Superior temporal gyrus (tissue), 1 donor: ENCODE measurements at regions not wholly inside any gene's neighbourhood (a gene's known extent, or its start where the extent isn't known, plus 50 kb on each side); places are given as distances from the start of the nearest gene placed in this dataset.
A peak's percentile ranks its signal among the peaks of the same experiment; 100 is the strongest.
"Not testable (repeated sequence)": the region's sequence is repeated elsewhere in the genome, so short reads cannot be mapped to it uniquely, and the experiment has no call there.

Experiments
- DNase-seq: peaks from one replicate; pipeline ENCODE4 v3.0.0-alpha.2; 2016; ENCODE audit errors: extremely low spot score

DNA sequence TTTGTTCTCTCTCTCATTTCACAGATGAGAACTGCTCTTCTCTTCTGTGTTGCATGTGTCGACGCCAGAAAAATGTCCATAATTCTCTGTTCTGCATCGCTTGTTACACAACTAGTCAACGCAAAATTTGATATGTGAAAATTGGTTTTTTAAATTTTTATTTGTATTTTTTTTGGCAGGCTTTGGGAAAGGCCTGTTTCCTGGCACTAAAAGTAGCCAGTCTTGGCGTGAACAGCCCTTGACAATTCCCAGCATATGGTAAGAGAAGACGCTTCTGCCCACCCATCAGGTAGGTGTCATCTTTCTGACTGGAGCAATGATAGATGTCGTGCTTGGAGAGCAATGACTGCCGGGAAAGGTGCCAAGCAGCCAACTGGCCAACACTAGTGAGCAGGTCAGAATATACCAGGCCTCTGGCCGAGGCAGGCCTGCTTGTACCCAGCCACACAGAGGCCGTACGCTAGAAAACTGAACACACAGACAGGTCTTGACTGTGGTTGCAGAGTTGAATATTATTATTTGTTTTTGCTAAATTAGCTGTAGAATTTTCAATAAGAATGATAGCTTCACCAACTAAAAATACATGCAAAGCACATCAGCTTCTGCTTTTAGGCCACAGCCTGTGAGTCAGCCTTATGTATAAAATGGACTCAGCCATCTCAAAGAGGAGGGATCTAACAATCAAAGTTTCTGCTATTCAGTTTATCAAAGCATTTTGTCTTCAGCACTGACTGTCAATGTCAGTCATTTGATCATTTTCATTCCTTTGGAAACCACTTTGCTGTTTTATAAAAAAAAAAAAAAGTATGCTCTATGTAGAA lies 837.5 kb downstream of the MCTP2 start:
- DNase-seq = peak; percentile 11

DNA sequence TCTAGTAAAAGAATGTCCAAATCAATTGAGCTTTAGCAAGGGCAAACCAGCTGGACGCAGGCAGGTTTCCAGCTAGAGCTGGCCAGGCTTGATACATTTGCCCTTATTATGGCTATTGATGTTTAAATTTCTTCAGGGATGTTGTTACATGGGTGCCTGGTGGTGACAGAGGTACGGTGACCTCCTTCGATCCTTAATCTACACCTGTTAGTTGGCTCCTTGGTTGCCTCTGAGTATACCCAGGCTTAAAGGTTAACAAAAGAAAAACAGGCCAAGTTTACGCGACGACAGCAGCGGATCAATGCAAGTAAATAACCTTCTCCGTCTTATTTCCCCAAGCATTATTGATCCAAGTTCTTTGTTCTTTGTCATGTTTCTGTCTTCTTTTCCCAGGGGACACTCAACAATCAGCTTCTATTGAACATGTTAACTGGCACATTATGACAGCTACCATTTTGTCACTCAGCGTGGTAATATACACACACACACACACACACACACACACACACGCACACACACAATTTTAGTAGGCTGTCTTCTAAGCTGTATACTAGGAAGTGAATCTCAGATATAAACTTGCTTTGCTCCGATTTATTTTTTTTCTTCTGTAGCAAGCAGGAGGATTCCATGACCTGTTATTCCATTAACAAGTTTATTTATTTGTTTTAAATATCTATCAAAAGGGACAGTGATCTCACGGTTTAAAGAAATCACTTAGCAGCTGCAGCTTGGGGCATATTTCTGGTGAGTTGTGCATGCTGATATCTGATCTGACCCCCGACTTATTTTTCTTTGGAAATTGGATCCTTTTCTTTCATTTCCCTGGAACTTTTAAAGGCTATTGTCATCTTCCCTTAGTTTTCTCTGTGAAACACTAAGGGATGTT lies 844.7 kb downstream of the MCTP2 start:
- no peak for DNase-seq

GRCh38 chr15:95076678-95076990 lies 845.3 kb downstream of the MCTP2 start:
- no peak for DNase-seq

- DNase-seq = no peak
Observed at GRCh38 chr15:95078003-95078402, 846.6 kb downstream of the MCTP2 start.

- not testable (repeated sequence) for DNase-seq
Observed at GRCh38 chr15:95080228-95080627, 848.9 kb downstream of the MCTP2 start.

- DNase-seq = no peak
Observed at GRCh38 chr15:95085056-95085455, 853.7 kb downstream of the MCTP2 start.

DNA sequence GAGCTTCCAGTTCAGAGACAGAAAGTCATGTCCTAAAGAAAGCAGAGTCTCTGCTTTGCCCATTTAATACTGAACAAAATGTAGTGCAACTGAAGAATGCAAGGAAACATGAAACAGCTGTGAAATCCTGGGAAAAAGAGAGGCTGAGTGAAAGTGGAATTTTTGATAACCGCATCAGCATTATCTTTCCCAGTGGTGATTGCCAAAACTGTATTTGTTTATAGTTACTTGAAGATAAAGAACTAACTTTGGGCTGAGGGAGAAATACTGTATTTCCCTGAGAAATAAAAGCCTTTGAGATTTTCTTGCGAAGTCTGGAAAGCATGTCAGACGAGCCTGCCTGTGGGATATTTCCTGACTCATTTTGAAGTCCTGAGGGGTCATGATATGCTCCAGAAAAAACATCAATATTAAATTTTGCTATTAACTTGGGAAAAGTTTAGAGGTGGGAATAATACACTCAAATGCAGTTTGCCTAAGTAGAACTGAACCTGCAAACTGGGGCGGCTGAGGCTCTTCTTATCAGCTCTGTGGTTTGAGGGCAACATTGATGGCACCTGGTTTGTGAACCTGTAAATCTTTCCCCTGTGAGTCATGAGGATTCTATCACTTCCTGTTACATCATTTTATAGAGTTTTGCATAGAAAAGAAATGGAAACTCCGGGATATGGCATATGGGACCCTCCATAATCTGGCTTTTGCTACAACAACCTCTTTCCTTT lies 855.3 kb downstream of the MCTP2 start:
- no peak for DNase-seq

- no peak for DNase-seq
Observed at GRCh38 chr15:95087253-95087609, 855.9 kb downstream of the MCTP2 start.

DNA sequence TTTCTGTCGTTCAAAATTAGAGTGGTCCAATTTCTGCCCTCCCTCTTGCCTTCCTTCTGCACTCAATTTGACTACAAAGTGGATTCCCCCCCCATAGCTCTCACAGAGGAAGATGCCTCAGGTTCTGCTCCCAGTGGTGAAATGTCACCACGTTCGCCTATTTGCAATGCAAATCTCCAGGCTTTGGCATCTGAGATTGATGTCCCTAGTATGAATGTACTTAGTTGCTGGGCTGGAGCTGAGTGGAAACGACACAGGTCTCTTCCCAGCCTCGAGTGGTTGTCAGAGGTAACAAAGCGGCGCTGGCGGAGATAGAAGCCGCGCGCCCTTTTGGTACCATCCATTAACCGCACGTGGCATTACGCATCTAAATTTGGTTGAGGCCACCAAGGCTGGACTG lies 860.1 kb downstream of the MCTP2 start:
- no peak for DNase-seq

- no peak for DNase-seq
Observed at GRCh38 chr15:95095250-95095649, 863.9 kb downstream of the MCTP2 start.

GRCh38 chr15:95096651-95097050 lies 865.3 kb downstream of the MCTP2 start:
- DNase-seq = no peak

DNA sequence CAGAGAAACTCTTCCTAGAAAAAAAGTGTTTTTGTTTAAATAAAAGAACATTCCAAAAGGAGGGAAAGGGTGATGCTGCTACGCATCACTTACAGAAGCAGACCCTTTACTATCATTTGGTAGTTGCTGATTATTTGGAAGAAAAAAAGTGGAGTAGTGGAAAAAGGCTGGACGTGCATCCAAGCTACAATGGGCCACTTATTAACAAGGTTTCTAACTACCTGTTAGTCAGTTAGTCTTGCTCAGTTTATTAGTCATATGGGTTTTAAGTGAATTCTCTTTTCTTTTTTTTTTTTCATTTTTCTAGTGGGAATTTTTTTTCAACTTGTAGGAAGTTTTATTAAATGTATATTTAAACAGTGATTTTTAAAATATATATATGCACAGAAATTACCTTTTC lies 866.0 kb downstream of the MCTP2 start:
- no peak for DNase-seq

DNA sequence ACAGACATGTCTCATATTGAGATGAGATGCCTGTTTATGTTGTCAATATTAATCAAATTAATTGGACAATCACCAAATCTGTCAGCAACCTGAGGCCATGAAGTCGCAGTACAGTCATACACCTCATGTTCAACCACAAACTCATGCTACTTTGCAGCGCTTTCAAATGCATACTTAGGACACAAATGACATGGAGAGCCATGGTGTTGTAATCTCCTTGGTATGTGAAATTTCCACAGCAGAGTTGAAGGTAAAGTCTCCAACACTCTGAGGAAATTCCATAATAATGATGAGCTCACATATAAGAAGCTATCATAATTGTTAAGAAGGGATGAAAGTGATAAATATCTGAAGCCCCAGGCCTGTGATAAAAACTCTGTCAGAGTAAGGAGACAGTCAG lies 873.9 kb downstream of the MCTP2 start:
- DNase-seq = no peak

DNA sequence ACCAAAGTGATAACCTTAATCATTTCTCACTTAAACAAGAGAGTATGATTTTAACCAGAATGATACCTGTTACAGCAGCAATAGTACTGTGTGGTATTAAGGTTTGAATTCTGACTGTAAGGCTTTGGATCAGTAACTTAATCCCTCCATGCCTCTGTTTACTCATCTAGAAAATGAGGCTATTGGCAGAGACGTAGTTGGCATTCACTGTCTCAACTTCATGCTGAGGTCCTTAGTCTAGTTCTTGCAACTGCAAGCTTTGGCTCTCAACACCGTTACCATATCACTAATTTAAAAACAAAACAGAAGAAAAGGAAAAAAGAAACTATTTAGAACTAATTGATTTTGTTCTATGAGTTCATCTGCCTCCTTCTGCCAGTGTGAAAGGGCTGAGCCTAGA lies 875.4 kb downstream of the MCTP2 start:
- no peak for DNase-seq

GRCh38 chr15:95108673-95109072 lies 877.3 kb downstream of the MCTP2 start:
- DNase-seq = no peak

DNA sequence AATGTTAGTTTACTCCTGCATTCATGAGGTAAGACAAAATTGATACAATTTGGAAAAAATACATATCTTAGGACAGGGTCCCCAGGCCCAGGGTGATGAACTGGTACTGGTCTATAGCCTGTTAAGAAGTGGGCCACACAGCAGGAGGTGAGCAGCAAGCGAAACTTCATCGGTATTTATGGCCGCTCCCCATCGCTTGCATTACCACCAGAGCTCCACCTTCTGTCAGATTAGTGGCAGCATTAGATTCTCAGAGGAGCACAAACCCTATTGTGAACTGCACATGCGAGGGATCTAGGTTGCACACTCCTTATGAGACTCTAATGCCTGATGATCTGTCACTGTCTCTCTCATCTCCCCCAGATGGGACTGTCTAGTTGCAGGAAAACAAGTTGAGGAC lies 880.6 kb downstream of the MCTP2 start:
- no peak for DNase-seq

GRCh38 chr15:95113041-95113440 lies 881.7 kb downstream of the MCTP2 start:
- DNase-seq = no peak

DNA sequence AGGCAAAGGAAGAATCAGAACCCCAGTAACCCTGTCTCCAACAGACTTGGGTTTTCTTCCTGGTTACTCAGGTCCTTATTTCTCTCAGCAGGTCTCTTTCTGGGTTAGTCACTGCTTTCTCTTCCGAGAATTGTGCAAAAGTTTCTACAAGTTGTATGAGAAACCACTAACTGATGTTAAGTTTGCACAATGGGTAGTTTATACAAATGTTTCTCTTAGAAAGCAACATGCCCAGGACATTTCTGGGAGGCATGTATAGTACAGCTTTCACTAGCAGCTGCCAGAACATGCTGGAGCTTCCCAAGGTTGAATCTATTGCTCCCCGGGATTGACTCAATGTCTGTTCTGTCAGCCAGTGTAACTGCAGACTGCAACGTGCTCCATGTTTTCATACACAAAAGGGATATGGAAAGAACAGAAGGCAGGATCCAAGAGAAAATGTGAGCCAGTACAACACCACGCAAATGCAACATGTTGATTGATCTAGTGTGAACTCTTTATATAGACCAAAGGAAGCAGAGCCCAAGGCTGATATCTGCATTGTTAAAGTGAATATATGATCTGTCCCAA lies 887.8 kb downstream of the MCTP2 start:
- no peak for DNase-seq

GRCh38 chr15:95120595-95120994 lies 889.2 kb downstream of the MCTP2 start:
- no peak for DNase-seq

DNA sequence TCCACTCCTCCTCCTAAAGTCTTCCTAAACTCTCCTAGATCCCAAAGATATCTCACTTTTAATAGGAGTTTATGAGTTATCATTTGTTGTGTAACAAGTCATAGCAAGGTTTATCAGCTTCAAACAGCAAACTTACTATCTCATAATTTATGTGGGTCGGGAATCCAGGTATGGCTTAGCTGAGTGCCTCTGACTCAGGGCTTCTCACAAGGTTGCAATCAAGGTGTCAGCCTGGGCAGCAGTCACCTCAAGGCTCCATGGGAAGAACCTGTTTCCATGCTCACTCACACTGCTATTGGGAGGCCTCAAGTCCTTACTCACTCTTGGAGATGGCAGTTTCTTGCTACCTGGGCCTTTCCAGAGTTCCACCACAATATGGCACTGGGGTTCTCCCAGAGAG lies 889.8 kb downstream of the MCTP2 start:
- DNase-seq = no peak

GRCh38 chr15:95125803-95126202 lies 894.4 kb downstream of the MCTP2 start:
- no peak for DNase-seq

- DNase-seq = no peak
Observed at GRCh38 chr15:95127356-95127755, 896.0 kb downstream of the MCTP2 start.
